ENCODE measurements at regions not wholly inside any gene's neighbourhood (a gene's known extent, or its start where the extent isn't known, plus 50 kb on each side); places are given as distances from the start of the nearest gene placed in this dataset.

GRCh38 chr9:115665519-115665918 lies 488.1 kb upstream of the PAPPA start:
- Histone ChIP-seq H3K9me3 (ENCODE audit: control insufficient read depth in 2 of 2, insufficient read depth in 1 of 2, low read depth in 1 of 2, low read length in 1 of 2) (no peaks in the 10 kb centered on the region), H3K27ac (ENCODE audit: low read depth in 2 of 2, low read length in 1 of 2) (no peak overlapping the region), H3K4me3 (ENCODE audit: low read depth in 1 of 2, low read length in 2 of 2) (no peak overlapping the region), H3K4me1 (ENCODE audit: control insufficient read depth in 2 of 2, insufficient read depth in 2 of 2, low read length in 1 of 2) (no peaks in the 10 kb centered on the region), H3K36me3 (ENCODE audit: control insufficient read depth in 2 of 2, insufficient read depth in 2 of 2, low read length in 1 of 2) (no peaks in the 10 kb centered on the region), H3K27me3 (ENCODE audit: control insufficient read depth in 1 of 2, insufficient read depth in 2 of 2, low read length in 2 of 2) (no peaks in the 10 kb centered on the region)
- WGBS, 2 donors, result 80 to 89% methylated on average over 2 of the region's 2 CpGs

- 77 to 82% methylated on average over 2 of the region's 2 CpGs for WGBS, 2 donors
- Histone ChIP-seq H3K9me3 (ENCODE audit: control insufficient read depth in 2 of 2, insufficient read depth in 1 of 2, low read depth in 1 of 2, low read length in 1 of 2) (no peaks in the 10 kb centered on the region), H3K36me3 (ENCODE audit: control insufficient read depth in 2 of 2, insufficient read depth in 2 of 2, low read length in 1 of 2) (no peaks in the 10 kb centered on the region), H3K27ac (ENCODE audit: low read depth in 2 of 2, low read length in 1 of 2) (no peak overlapping the region), H3K4me1 (ENCODE audit: control insufficient read depth in 2 of 2, insufficient read depth in 2 of 2, low read length in 1 of 2) (no peaks in the 10 kb centered on the region), H3K4me3 (ENCODE audit: low read depth in 1 of 2, low read length in 2 of 2) (no peak overlapping the region), H3K27me3 (ENCODE audit: control insufficient read depth in 1 of 2, insufficient read depth in 2 of 2, low read length in 2 of 2) (no peaks in the 10 kb centered on the region)
These were observed 485.1 kb upstream of the PAPPA start for GRCh38 chr9:115668521-115668920.

GRCh38 chr9:115671236-115671962 lies 482.2 kb upstream of the PAPPA start:
- 90% methylated on average over 7 of the region's 7 CpGs for WGBS, 2 donors
- H3K36me3 ChIP-seq (ENCODE audit: control insufficient read depth in 2 of 2, insufficient read depth in 2 of 2, low read length in 1 of 2), result no peaks in the 10 kb centered on the region
- H3K4me3 ChIP-seq (ENCODE audit: low read depth in 1 of 2, low read length in 2 of 2), result no peak overlapping the region
- no peaks in the 10 kb centered on the region for H3K9me3 ChIP-seq (ENCODE audit: control insufficient read depth in 2 of 2, insufficient read depth in 1 of 2, low read depth in 1 of 2, low read length in 1 of 2)
- H3K4me1 ChIP-seq (ENCODE audit: control insufficient read depth in 2 of 2, insufficient read depth in 2 of 2, low read length in 1 of 2), result no peaks in the 10 kb centered on the region
- no peaks in the 10 kb centered on the region for H3K27me3 ChIP-seq (ENCODE audit: control insufficient read depth in 1 of 2, insufficient read depth in 2 of 2, low read length in 2 of 2)
- H3K27ac ChIP-seq (ENCODE audit: low read depth in 2 of 2, low read length in 1 of 2), result no peak overlapping the region

DNA sequence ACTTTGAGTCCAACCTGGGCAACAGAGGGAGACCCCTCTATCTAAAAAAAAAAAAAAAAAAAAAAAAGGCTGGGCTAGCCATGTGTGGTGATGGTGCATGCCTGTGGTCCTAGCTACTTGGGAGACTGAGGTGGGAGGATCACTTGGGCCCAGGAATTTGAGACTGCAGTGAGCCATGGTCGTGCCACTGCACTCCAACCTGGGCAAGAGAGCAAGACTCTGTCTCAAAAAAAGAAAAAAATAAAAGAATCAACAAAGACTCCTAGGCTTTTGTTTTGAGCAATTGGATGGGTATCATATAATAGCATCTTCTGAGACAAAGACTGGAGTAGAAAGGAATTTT lies 481.7 kb upstream of the PAPPA start:
- H3K9me3 ChIP-seq (ENCODE audit: control insufficient read depth in 2 of 2, insufficient read depth in 1 of 2, low read depth in 1 of 2, low read length in 1 of 2), result no peaks in the 10 kb centered on the region
- no peak overlapping the region for H3K27ac ChIP-seq (ENCODE audit: low read depth in 2 of 2, low read length in 1 of 2)
- no peak overlapping the region for H3K4me3 ChIP-seq (ENCODE audit: low read depth in 1 of 2, low read length in 2 of 2)
- no peaks in the 10 kb centered on the region for H3K4me1 ChIP-seq (ENCODE audit: control insufficient read depth in 2 of 2, insufficient read depth in 2 of 2, low read length in 1 of 2)
- WGBS, 2 donors, result 53 to 78% methylated on average over 1 of the region's 1 CpG
- no peaks in the 10 kb centered on the region for H3K36me3 ChIP-seq (ENCODE audit: control insufficient read depth in 2 of 2, insufficient read depth in 2 of 2, low read length in 1 of 2)
- no peaks in the 10 kb centered on the region for H3K27me3 ChIP-seq (ENCODE audit: control insufficient read depth in 1 of 2, insufficient read depth in 2 of 2, low read length in 2 of 2)

DNA sequence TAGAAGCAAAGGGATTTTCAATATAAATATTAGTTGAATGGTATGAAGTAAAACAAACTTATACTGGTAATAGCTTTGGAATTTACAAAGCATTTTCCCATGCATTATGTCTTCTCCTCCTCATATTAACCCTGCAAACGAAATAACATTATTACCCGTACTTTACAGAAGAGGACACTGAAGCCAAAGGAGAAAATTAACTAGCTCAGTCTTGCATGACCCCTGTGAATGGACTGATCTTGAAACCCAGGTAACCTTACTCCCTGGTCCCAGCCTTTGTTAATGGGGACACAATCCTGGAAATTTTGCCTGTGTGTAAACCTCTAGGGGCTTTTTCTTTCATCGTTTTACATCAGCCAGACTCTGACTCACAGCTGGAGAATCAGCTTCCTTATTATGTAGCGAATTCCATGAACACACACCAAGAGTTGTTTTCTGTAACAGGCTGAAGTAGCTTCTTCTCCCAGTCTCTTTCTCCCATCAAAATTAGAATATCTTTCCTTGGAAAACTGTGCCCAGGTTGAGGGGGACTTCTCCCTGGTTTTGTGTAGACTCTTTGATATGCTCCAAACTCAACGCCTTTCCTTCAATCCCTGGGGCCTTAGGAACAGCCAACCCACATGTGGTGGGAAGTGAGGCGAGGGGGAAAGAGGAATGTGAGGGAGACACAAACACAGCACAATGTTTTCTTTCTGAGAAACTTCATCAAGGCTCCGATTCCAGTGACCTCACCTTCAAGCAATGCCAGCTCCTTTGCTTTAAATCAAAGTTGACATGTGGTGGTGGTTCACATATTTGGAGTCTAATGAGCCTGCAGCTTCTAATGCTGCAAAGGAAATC lies 480.9 kb upstream of the PAPPA start:
- 39 to 48% methylated on average over 7 of the region's 7 CpGs for WGBS, 2 donors

DNA sequence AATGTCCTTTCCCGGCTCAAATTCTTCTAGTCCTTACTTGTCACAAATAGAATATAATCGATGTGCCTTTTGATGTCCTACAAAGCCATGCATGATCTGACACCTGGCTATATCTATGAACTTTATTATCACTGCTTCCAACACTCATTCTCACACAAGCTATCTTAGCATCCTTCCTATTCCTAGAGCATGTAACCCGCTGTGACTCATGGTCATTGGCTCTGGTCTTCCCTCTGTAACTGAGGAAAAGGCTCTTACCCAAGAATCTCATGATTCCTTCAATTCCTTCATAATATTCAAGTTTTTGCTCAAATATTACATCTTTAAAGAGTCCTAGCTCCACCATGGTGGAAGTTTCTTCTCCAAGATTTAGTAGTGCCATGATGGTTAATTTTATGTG lies 480.0 kb upstream of the PAPPA start:
- Histone ChIP-seq H3K27ac (ENCODE audit: low read depth in 2 of 2, low read length in 1 of 2) (no peak overlapping the region), H3K4me3 (ENCODE audit: low read depth in 1 of 2, low read length in 2 of 2) (no peak overlapping the region), H3K9me3 (ENCODE audit: control insufficient read depth in 2 of 2, insufficient read depth in 1 of 2, low read depth in 1 of 2, low read length in 1 of 2) (no peaks in the 10 kb centered on the region), H3K36me3 (ENCODE audit: control insufficient read depth in 2 of 2, insufficient read depth in 2 of 2, low read length in 1 of 2) (no peaks in the 10 kb centered on the region), H3K4me1 (ENCODE audit: control insufficient read depth in 2 of 2, insufficient read depth in 2 of 2, low read length in 1 of 2) (no peaks in the 10 kb centered on the region), H3K27me3 (ENCODE audit: control insufficient read depth in 1 of 2, insufficient read depth in 2 of 2, low read length in 2 of 2) (no peaks in the 10 kb centered on the region)
- 89 to 95% methylated on average over 3 of the region's 3 CpGs for WGBS, 2 donors

More for the DNA sequence above, 480.9 kb upstream of the PAPPA start:
- Histone ChIP-seq H3K27me3 (ENCODE audit: control insufficient read depth in 1 of 2, insufficient read depth in 2 of 2, low read length in 2 of 2) (no peaks in the 10 kb centered on the region), H3K4me1 (ENCODE audit: control insufficient read depth in 2 of 2, insufficient read depth in 2 of 2, low read length in 1 of 2) (no peaks in the 10 kb centered on the region), H3K36me3 (ENCODE audit: control insufficient read depth in 2 of 2, insufficient read depth in 2 of 2, low read length in 1 of 2) (no peaks in the 10 kb centered on the region), H3K27ac (ENCODE audit: low read depth in 2 of 2, low read length in 1 of 2) (no peak overlapping the region), H3K9me3 (ENCODE audit: control insufficient read depth in 2 of 2, insufficient read depth in 1 of 2, low read depth in 1 of 2, low read length in 1 of 2) (no peaks in the 10 kb centered on the region), H3K4me3 (ENCODE audit: low read depth in 1 of 2, low read length in 2 of 2) (no peak overlapping the region)

DNA sequence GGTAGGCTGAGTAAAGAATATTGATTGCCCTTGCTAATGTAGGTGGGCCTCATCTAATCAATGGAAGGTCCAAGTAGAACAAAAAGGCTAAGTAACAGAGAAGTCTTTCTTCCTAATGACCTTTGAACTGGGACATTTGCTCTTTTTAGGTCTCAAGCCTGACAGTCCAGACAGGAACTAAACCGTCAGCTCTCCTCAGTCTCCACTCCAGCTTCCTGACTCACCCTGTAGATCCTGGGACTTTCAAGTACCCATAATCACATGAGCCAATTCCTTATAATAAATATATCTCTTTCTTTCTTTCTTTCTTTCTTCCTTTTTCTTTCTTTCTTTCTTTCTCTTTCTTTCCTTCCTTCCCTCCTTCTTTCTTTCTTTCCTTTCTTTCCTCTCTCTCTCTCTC lies 479.5 kb upstream of the PAPPA start:
- no peaks in the 10 kb centered on the region for H3K36me3 ChIP-seq (ENCODE audit: control insufficient read depth in 2 of 2, insufficient read depth in 2 of 2, low read length in 1 of 2)
- no peak overlapping the region for H3K4me3 ChIP-seq (ENCODE audit: low read depth in 1 of 2, low read length in 2 of 2)
- no peaks in the 10 kb centered on the region for H3K27me3 ChIP-seq (ENCODE audit: control insufficient read depth in 1 of 2, insufficient read depth in 2 of 2, low read length in 2 of 2)
- no peak overlapping the region for H3K27ac ChIP-seq (ENCODE audit: low read depth in 2 of 2, low read length in 1 of 2)
- no peaks in the 10 kb centered on the region for H3K4me1 ChIP-seq (ENCODE audit: control insufficient read depth in 2 of 2, insufficient read depth in 2 of 2, low read length in 1 of 2)
- WGBS, 2 donors, result 43 to 58% methylated on average over 1 of the region's 1 CpG
- no peaks in the 10 kb centered on the region for H3K9me3 ChIP-seq (ENCODE audit: control insufficient read depth in 2 of 2, insufficient read depth in 1 of 2, low read depth in 1 of 2, low read length in 1 of 2)

GRCh38 chr9:115675834-115676233 lies 477.8 kb upstream of the PAPPA start:
- Histone ChIP-seq H3K27me3 (ENCODE audit: control insufficient read depth in 1 of 2, insufficient read depth in 2 of 2, low read length in 2 of 2) (no peaks in the 10 kb centered on the region), H3K4me1 (ENCODE audit: control insufficient read depth in 2 of 2, insufficient read depth in 2 of 2, low read length in 1 of 2) (no peaks in the 10 kb centered on the region), H3K9me3 (ENCODE audit: control insufficient read depth in 2 of 2, insufficient read depth in 1 of 2, low read depth in 1 of 2, low read length in 1 of 2) (no peaks in the 10 kb centered on the region), H3K36me3 (ENCODE audit: control insufficient read depth in 2 of 2, insufficient read depth in 2 of 2, low read length in 1 of 2) (no peaks in the 10 kb centered on the region), H3K27ac (ENCODE audit: low read depth in 2 of 2, low read length in 1 of 2) (no peak overlapping the region), H3K4me3 (ENCODE audit: low read depth in 1 of 2, low read length in 2 of 2) (no peak overlapping the region)
- WGBS, 2 donors, result 75 to 86% methylated on average over 3 of the region's 3 CpGs

GRCh38 chr9:115680231-115680630 lies 473.4 kb upstream of the PAPPA start:
- Histone ChIP-seq H3K36me3 (ENCODE audit: control insufficient read depth in 2 of 2, insufficient read depth in 2 of 2, low read length in 1 of 2) (no peaks in the 10 kb centered on the region), H3K9me3 (ENCODE audit: control insufficient read depth in 2 of 2, insufficient read depth in 1 of 2, low read depth in 1 of 2, low read length in 1 of 2) (no peaks in the 10 kb centered on the region), H3K4me1 (ENCODE audit: control insufficient read depth in 2 of 2, insufficient read depth in 2 of 2, low read length in 1 of 2) (no peaks in the 10 kb centered on the region), H3K27me3 (ENCODE audit: control insufficient read depth in 1 of 2, insufficient read depth in 2 of 2, low read length in 2 of 2) (no peaks in the 10 kb centered on the region), H3K4me3 (ENCODE audit: low read depth in 1 of 2, low read length in 2 of 2) (no peak overlapping the region), H3K27ac (ENCODE audit: low read depth in 2 of 2, low read length in 1 of 2) (no peak overlapping the region)
- WGBS, 2 donors, result 44 to 63% methylated on average over 1 of the region's 1 CpG

DNA sequence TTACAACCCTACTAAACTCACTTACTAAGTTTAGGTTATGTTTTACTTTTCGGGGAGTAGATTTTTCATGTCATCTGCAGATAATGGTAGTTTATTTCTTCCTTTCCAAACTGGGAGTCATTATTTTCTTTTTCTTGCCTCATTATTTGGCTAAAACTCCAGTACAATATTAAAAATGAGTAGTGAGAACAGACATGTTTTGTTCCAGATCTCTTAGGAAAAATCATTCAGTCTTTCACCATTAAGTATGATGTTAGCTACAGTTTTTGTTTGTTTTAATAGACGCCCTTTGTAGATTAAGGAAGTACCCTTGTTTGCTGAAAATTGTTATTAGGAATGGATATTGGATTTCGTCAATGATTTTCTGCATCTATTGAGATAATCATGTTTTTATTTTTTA lies 472.0 kb upstream of the PAPPA start:
- Histone ChIP-seq H3K36me3 (ENCODE audit: control insufficient read depth in 2 of 2, insufficient read depth in 2 of 2, low read length in 1 of 2) (no peaks in the 10 kb centered on the region), H3K4me1 (ENCODE audit: control insufficient read depth in 2 of 2, insufficient read depth in 2 of 2, low read length in 1 of 2) (no peaks in the 10 kb centered on the region), H3K4me3 (ENCODE audit: low read depth in 1 of 2, low read length in 2 of 2) (no peak overlapping the region), H3K27ac (ENCODE audit: low read depth in 2 of 2, low read length in 1 of 2) (no peak overlapping the region), H3K27me3 (ENCODE audit: control insufficient read depth in 1 of 2, insufficient read depth in 2 of 2, low read length in 2 of 2) (no peaks in the 10 kb centered on the region), H3K9me3 (ENCODE audit: control insufficient read depth in 2 of 2, insufficient read depth in 1 of 2, low read depth in 1 of 2, low read length in 1 of 2) (no peaks in the 10 kb centered on the region)
- 66 to 80% methylated on average over 3 of the region's 3 CpGs for WGBS, 2 donors

Measured in esophagus (tissue), 2 donors.